CD4-positive, alpha-beta memory T cell (primary cell): ENCODE measurements at regions not wholly inside any gene's neighbourhood (a gene's known extent, or its start where the extent isn't known, plus 50 kb on each side); places are given as distances from the start of the nearest gene placed in this dataset.

Experiments
- CTCF ChIA-PET: fragments of 350-600 bp; sonication (Branson Sonifier 250); formaldehyde crosslinking; loops from one replicate; lab custom pipeline; 2021; ENCODE audit warnings: inconsistent platforms; ENCODE audit not compliant: partially characterized antibody; lab: Charles Lee
- POLR2A ChIA-PET: fragments of 350-600 bp; sonication (Branson Sonifier 250); formaldehyde crosslinking; loops from one replicate; lab custom pipeline; 2021; ENCODE audit not compliant: partially characterized antibody; lab: Charles Lee
- DNase-seq, 5 donors: peaks; one replicate each; pipeline versions ENCODE4 v3.0.0 to v3.0.0-alpha.2; 2020 to 2022; ENCODE audit warnings: mixed read lengths in 1 of 5
- H3K27ac ChIP-seq: one replicate; pipeline ENCODE4 v1.7.0; 2013; ENCODE audit warnings: low read depth, low read length
- H3K27me3 ChIP-seq: 2 replicates; pipeline ENCODE4 v1.7.0; 2013; ENCODE audit warnings: mild to moderate bottlenecking, low read length, moderate library complexity; ENCODE audit not compliant: insufficient read depth
- H3K36me3 ChIP-seq: 2 replicates; pipeline ENCODE4 v1.7.0; 2013; ENCODE audit warnings: mild to moderate bottlenecking, low read length, moderate library complexity; ENCODE audit not compliant: insufficient read depth
- H3K4me1 ChIP-seq: 2 replicates; pipeline ENCODE4 v1.7.0; 2013; ENCODE audit warnings: mild to moderate bottlenecking, low read length, moderate library complexity; ENCODE audit not compliant: insufficient read depth
- H3K4me3 ChIP-seq, 2 donors: one replicate each; pipeline ENCODE4 v1.7.0; 2013; ENCODE audit warnings: low read length in 2 of 2, mild to moderate bottlenecking in 1 of 2
- H3K9me3 ChIP-seq, 2 donors: one replicate each; pipeline ENCODE4 v1.7.0; 2013; ENCODE audit warnings: low read length in 2 of 2, control low read depth in 1 of 2; ENCODE audit not compliant: control insufficient read depth in 1 of 2
- H3K27ac Mint-ChIP-seq, 7 donors: one replicate each; pipeline ENCODE4 v1.8.0; 2020 to 2021; ENCODE audit warnings: mixed read lengths in 7 of 7, mild to moderate bottlenecking in 6 of 7, inconsistent platforms in 3 of 7, moderate library complexity in 3 of 7
- H3K27me3 Mint-ChIP-seq, 2 donors: one replicate each; pipeline ENCODE4 v1.8.0; 2020 to 2021; ENCODE audit warnings: mixed read lengths in 2 of 2
- H3K36me3 Mint-ChIP-seq, 2 donors: one replicate each; pipeline ENCODE4 v1.8.0; 2020 to 2021; ENCODE audit warnings: mixed read lengths in 2 of 2, inconsistent platforms in 1 of 2, mild to moderate bottlenecking in 1 of 2
- H3K4me1 Mint-ChIP-seq, 4 donors: one replicate each; pipeline ENCODE4 v1.8.0; 2020 to 2021; ENCODE audit warnings: mixed read lengths in 4 of 4, mild to moderate bottlenecking in 1 of 4
- H3K4me3 Mint-ChIP-seq, 8 donors: one replicate each; pipeline ENCODE4 v1.8.0; 2020 to 2021; ENCODE audit warnings: mixed read lengths in 8 of 8, mild to moderate bottlenecking in 7 of 8, moderate library complexity in 6 of 8, inconsistent platforms in 3 of 8
- H3K9me3 Mint-ChIP-seq, 8 donors: one replicate each; pipeline ENCODE4 v1.8.0; 2020 to 2021; ENCODE audit warnings: mixed read lengths in 8 of 8, mild to moderate bottlenecking in 5 of 8, inconsistent platforms in 3 of 8, moderate library complexity in 1 of 8
- intact Hi-C: fragments of 100-400 bp; cut with micrococcal nuclease; formaldehyde crosslinking; loops from one replicate; pipeline ENCODE4 v1.15.1; 2023

DNA sequence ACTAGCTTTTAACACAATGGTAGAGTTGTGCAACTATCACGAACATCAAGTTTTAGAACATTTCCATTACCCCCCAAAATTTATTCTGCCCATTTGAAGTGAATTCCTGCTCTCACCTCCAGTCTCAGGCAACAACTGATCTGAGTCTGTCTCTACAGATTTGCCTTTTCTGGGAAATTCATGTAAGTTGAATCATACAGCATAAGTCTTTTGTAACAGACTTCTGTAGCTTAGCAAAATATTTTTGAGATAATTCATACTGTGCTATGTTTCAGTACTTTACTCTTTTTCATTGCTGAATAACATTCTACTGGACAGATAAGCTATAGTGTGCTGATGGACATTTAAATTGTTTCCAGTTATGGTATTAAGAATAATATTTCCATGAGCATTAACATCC, 447.3 kb upstream of the GJE1 start:
- Histone ChIP-seq H3K27ac (no peak overlapping the region), H3K27me3 (no peaks in the 10 kb centered on the region), H3K4me3 (no peak overlapping the region), H3K9me3 (no peaks in the 10 kb centered on the region), H3K36me3 (no peaks in the 10 kb centered on the region), H3K4me1 (no peaks in the 10 kb centered on the region)
- Mint-ChIP-seq H3K4me3 (no peak overlapping the region), H3K27ac (no peak overlapping the region), H3K36me3 (no peaks in the 10 kb centered on the region), H3K9me3 (peaks cover 0 to 4% (median 0%) of the 10 kb centered on the region in 8 donors), H3K4me1 (no peaks in the 10 kb centered on the region), H3K27me3 (no peaks in the 10 kb centered on the region)
- ChIA-PET POLR2A (no interaction called here), CTCF (interaction anchor here (0.7 kb wide), 1 partner anchor 45 kb away, joined by 3 read pairs; no protein-coding TSS in a partner anchor)
- intact Hi-C loops: no loop called here
- DNase-seq: no peak

DNA sequence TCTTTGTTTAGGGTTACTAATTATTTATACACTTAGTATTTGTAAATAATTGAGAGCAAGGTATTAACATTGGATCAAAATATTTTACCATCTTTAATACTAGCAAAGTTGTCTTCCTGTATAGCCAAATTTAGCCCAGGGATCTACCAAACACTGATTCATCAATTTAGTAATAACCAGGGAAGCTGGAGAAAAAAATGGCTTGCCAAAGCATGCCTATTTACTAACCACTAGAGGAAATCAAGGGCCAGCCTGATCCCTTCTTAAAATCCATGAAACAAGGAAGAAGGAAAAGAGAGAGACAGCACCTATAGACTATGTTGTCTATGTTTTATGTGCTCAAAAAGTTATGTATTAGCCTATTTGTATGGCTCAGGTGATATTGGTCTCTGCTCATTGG, 450.3 kb upstream of the GJE1 start:
- Mint-ChIP-seq H3K27ac (no peak overlapping the region), H3K9me3 (no peaks in the 10 kb centered on the region), H3K36me3 (no peaks in the 10 kb centered on the region), H3K4me1 (peaks cover 0 to 4% (median 2%) of the 10 kb centered on the region in 4 donors), H3K4me3 (no peak overlapping the region), H3K27me3 (no peaks in the 10 kb centered on the region)
- intact Hi-C loops: no loop called here
- Histone ChIP-seq H3K4me3 (no peak overlapping the region), H3K27me3 (no peaks in the 10 kb centered on the region), H3K36me3 (no peaks in the 10 kb centered on the region), H3K9me3 (no peaks in the 10 kb centered on the region), H3K4me1 (no peaks in the 10 kb centered on the region), H3K27ac (no peak overlapping the region)
- CTCF ChIA-PET: no interaction called here
- POLR2A ChIA-PET: no interaction called here
- no peak for DNase-seq

DNA sequence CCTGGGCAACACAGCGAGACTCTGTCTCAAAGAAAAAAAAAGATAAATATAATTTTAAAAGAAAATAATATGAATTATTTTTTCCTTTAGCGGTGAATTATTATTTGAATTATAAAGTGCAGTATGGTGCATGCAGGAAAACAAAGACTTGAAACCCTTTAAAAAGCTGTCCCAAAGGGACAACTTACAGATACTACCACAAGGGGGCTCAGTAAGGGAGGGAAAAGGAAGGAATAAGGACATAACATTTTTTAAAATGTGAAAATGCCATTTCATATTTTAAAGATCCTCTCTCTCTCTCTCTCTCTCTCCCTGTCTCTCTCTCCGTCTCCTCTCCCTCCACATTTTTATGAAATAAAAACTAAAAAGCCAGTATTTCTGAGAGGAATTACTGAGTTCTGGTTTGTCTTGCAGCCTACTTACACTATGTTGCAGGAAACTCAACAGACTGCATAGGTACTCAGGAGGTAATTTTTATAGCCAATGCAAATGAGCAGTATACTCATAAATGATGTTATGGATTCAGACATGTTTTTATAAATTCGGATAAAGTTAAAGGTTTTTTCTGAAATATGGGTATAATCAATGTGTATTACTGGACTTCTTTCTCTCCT, 455.0 kb upstream of the GJE1 start:
- Mint-ChIP-seq H3K36me3 (no peaks in the 10 kb centered on the region), H3K4me1 (peaks cover 0 to 4% (median 2%) of the 10 kb centered on the region in 4 donors), H3K27me3 (no peaks in the 10 kb centered on the region), H3K4me3 (no peak overlapping the region), H3K9me3 (no peaks in the 10 kb centered on the region), H3K27ac (no peak overlapping the region)
- no peaks in the 10 kb centered on the region for H3K4me1 ChIP-seq
- peak in 4 of 5 donors; percentile 10 to 24 (median 19) for DNase-seq
- H3K27ac ChIP-seq: no peak overlapping the region
- no peak overlapping the region for H3K4me3 ChIP-seq
- POLR2A ChIA-PET: no interaction called here
- intact Hi-C loops: loop anchor here (1.0 to 5.0 kb wide), 4 partner anchors 170 to 435 kb away; no protein-coding TSS in a partner anchor
- no peaks in the 10 kb centered on the region for H3K27me3 ChIP-seq
- CTCF ChIA-PET: interaction anchor here (0.7 to 1.9 kb wide), 4 partner anchors 15 to 531 kb away, joined by 3 to 8 read pairs (median 6); no protein-coding TSS in a partner anchor
- no peaks in the 10 kb centered on the region for H3K36me3 ChIP-seq
- no peaks in the 10 kb centered on the region for H3K9me3 ChIP-seq

DNA sequence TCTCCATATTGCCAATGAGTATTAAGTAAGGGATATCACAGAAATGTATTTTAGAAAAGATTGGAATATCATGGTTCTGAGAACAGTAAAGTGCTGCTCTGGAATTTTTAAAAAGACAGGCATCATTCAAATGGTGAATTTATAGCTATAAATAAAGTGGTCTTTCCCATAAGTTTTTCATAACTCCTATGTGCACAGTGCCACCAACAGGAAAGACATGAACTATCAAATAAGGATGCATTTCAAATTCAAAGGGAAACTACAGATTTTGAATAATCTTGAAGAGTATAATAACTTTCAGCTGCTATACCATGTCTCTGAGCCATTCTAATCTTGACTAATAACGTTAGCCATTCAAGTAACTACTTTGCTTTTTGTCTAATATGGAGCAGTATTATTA, 456.8 kb upstream of the GJE1 start:
- Mint-ChIP-seq H3K4me1 (peaks cover 0 to 4% (median 2%) of the 10 kb centered on the region in 4 donors), H3K27ac (no peak overlapping the region), H3K4me3 (no peak overlapping the region), H3K27me3 (peaks cover 0 to 3% of the 10 kb centered on the region in 2 donors), H3K36me3 (no peaks in the 10 kb centered on the region), H3K9me3 (peaks cover 0 to 3% (median 0%) of the 10 kb centered on the region in 8 donors)
- no peak overlapping the region for H3K4me3 ChIP-seq
- ChIA-PET POLR2A (no interaction called here), CTCF (interaction anchor here (1.9 kb wide), 1 partner anchor 437 kb away, joined by 6 read pairs; no protein-coding TSS in a partner anchor)
- no peaks in the 10 kb centered on the region for H3K4me1 ChIP-seq
- no peaks in the 10 kb centered on the region for H3K36me3 ChIP-seq
- no peaks in the 10 kb centered on the region for H3K27me3 ChIP-seq
- no peak for DNase-seq
- no peak overlapping the region for H3K27ac ChIP-seq
- no peaks in the 10 kb centered on the region for H3K9me3 ChIP-seq
- intact Hi-C loops: loop anchor here (5.0 kb wide), 1 partner anchor 171 kb away; no protein-coding TSS in a partner anchor

DNA sequence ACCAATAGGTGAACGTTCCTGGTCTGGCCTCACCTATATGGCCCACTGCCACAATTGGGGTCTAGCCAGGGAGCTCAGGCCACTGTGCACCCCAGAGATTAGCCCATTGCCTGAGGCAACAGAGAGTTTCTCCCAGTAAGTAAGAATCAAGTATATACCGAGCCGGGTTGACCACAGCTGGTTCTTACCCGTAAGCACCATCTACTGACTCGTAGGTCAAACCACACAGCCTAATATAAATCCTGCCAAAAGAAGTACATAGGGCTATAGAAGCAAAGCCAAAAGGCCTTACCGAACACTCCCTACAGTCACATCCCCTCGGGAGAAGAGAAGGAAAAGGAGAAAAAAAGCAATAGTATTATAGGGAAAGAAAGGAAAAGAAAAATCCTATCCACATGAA, 463.6 kb upstream of the GJE1 start:
- ChIA-PET POLR2A (no interaction called here), CTCF (no interaction called here)
- DNase-seq: peak in 1 of 5 donors; percentile 34
- no peaks in the 10 kb centered on the region for H3K27me3 ChIP-seq
- H3K36me3 Mint-ChIP-seq: no peaks in the 10 kb centered on the region
- H3K27me3 Mint-ChIP-seq: peaks cover 0 to 10% of the 10 kb centered on the region in 2 donors
- peaks cover 0 to 3% (median 0%) of the 10 kb centered on the region in 8 donors for H3K9me3 Mint-ChIP-seq
- intact Hi-C loops: no loop called here
- H3K36me3 ChIP-seq: no peaks in the 10 kb centered on the region
- H3K4me1 ChIP-seq: no peaks in the 10 kb centered on the region
- H3K27ac Mint-ChIP-seq: no peak overlapping the region
- no peaks in the 10 kb centered on the region for H3K4me1 Mint-ChIP-seq
- no peak overlapping the region for H3K4me3 ChIP-seq
- H3K9me3 ChIP-seq: no peaks in the 10 kb centered on the region
- H3K27ac ChIP-seq: no peak overlapping the region
- no peak overlapping the region for H3K4me3 Mint-ChIP-seq

DNA sequence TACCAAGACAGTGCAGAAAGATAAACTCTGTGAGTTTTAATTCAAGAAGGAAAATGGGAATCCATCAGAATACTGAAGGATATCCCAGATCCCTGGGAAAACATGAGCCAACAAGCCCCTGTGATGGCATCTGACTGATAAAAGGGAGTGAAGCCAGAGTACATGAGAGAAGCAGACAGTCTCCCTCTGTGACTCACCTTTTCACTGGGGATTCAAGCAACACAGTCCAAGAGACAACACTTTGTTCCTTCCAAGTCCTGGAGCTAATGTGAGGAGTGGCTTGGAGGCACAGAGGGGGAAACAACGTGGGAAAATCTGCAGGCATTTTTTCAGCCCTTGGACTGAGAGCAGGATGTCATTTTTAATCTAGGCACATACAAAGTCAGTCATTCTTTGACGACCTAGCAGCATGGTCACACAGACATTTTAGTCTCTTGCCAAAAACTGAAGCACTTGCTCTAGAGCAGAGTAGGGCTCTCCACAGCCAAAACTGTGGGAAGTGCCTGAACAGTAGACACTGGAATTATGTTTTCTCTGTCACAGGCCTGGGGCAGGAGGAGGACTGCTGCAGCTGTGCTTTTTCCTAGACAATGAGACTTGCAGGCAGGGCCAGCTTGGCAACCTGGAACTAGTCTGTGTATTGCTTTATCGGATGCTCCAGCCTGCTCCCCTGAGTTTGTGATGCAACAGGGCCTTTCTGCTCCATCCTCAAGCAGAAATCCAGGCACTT, 465.0 kb upstream of the GJE1 start:
- H3K27me3 Mint-ChIP-seq: peaks cover 0 to 10% of the 10 kb centered on the region in 2 donors
- H3K9me3 ChIP-seq: no peaks in the 10 kb centered on the region
- no peak for DNase-seq
- POLR2A ChIA-PET: no interaction called here
- intact Hi-C loops: no loop called here
- H3K4me3 Mint-ChIP-seq: no peak overlapping the region
- no peak overlapping the region for H3K4me3 ChIP-seq
- no peaks in the 10 kb centered on the region for H3K27me3 ChIP-seq
- no peak overlapping the region for H3K27ac ChIP-seq
- CTCF ChIA-PET: no interaction called here
- no peaks in the 10 kb centered on the region for H3K4me1 Mint-ChIP-seq
- no peaks in the 10 kb centered on the region for H3K4me1 ChIP-seq
- H3K36me3 Mint-ChIP-seq: no peaks in the 10 kb centered on the region
- H3K9me3 Mint-ChIP-seq: peaks cover 0 to 3% (median 0%) of the 10 kb centered on the region in 8 donors
- H3K36me3 ChIP-seq: no peaks in the 10 kb centered on the region
- H3K27ac Mint-ChIP-seq: no peak overlapping the region

DNA sequence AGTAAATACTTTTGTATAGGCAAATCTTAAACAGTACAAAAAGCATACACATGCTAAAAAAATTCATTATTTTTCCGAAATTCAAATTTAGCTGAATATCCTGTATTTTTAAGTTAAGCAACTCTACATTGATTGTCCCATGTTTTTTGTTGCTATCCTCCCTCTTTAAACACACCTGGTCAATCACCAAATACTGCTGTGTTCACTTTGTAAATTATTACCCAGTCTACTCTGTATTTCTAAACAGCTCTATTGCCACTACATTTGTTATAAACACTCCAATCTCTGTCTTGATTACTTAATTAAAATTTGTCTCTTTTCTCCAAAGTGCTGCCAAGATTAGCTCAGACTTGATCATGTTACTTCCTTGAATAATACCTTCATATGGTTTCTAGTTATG, 466.5 kb upstream of the GJE1 start:
- POLR2A ChIA-PET: no interaction called here
- DNase-seq: no peak
- intact Hi-C loops: no loop called here
- Histone ChIP-seq H3K27me3 (no peaks in the 10 kb centered on the region), H3K27ac (no peak overlapping the region), H3K4me1 (no peaks in the 10 kb centered on the region), H3K9me3 (no peaks in the 10 kb centered on the region), H3K36me3 (no peaks in the 10 kb centered on the region), H3K4me3 (no peak overlapping the region)
- H3K4me1 Mint-ChIP-seq: no peaks in the 10 kb centered on the region
- no peaks in the 10 kb centered on the region for H3K9me3 Mint-ChIP-seq
- no peak overlapping the region for H3K27ac Mint-ChIP-seq
- no peaks in the 10 kb centered on the region for H3K36me3 Mint-ChIP-seq
- no peak overlapping the region for H3K4me3 Mint-ChIP-seq
- H3K27me3 Mint-ChIP-seq: peaks cover 0 to 7% of the 10 kb centered on the region in 2 donors
- CTCF ChIA-PET: no interaction called here
